Ovary (tissue), 3 donors: ENCODE measurements at regions not wholly inside any gene's neighbourhood (a gene's known extent, or its start where the extent isn't known, plus 50 kb on each side); places are given as distances from the start of the nearest gene placed in this dataset.

ENCODE experiments used
- EP300 ChIP-seq: sonication (generic); formaldehyde crosslinking; IDR thresholded peaks from one replicate; pipeline ENCODE4 v1.6.1; 2017; ENCODE audit warnings: antibody characterized with exemption
- POLR2A ChIP-seq: fragments of 450-650 bp; IDR thresholded peaks from one replicate; pipeline ENCODE4 v1.6.1; 2017; ENCODE audit warnings: antibody characterized with exemption, mild to moderate bottlenecking, moderate library complexity
- TF ChIP-seq, protein P1 (sequence below), 3 donors: fragments of 450-650 bp in 2 of 3; fragments of 200-600 bp in 1 of 3; IDR thresholded peaks; one replicate each; pipeline versions ENCODE4 v1.5.1 to v1.8.0; 2016 to 2022; ENCODE audit warnings: antibody characterized with exemption in 3 of 3, mild to moderate bottlenecking in 1 of 3
- donor health status: DM: no; HTN: no; CAD: no.

- TF ChIP-seq, protein P1, sequence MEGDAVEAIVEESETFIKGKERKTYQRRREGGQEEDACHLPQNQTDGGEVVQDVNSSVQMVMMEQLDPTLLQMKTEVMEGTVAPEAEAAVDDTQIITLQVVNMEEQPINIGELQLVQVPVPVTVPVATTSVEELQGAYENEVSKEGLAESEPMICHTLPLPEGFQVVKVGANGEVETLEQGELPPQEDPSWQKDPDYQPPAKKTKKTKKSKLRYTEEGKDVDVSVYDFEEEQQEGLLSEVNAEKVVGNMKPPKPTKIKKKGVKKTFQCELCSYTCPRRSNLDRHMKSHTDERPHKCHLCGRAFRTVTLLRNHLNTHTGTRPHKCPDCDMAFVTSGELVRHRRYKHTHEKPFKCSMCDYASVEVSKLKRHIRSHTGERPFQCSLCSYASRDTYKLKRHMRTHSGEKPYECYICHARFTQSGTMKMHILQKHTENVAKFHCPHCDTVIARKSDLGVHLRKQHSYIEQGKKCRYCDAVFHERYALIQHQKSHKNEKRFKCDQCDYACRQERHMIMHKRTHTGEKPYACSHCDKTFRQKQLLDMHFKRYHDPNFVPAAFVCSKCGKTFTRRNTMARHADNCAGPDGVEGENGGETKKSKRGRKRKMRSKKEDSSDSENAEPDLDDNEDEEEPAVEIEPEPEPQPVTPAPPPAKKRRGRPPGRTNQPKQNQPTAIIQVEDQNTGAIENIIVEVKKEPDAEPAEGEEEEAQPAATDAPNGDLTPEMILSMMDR (IDR thresholded peaks at IDR 0.05) = no peak
- TF ChIP-seq POLR2A = no peak
- TF ChIP-seq EP300 = no peak
Observed at GRCh38 chr14:56860441-56860840, 50.2 kb upstream of the OTX2 start.
